GM19240 (cell line): ENCODE measurements at regions not wholly inside any gene's neighbourhood (a gene's known extent, or its start where the extent isn't known, plus 50 kb on each side); places are given as distances from the start of the nearest gene placed in this dataset.
"Not testable (repeated sequence)": the region's sequence is repeated elsewhere in the genome, so short reads cannot be mapped to it uniquely, and the experiment has no call there.

Experiments used
- DNase-seq: peaks from one replicate; pipeline ENCODE4 v3.0.0; 2011; ENCODE audit warnings: low spot score; ENCODE audit not compliant: insufficient read length

DNA sequence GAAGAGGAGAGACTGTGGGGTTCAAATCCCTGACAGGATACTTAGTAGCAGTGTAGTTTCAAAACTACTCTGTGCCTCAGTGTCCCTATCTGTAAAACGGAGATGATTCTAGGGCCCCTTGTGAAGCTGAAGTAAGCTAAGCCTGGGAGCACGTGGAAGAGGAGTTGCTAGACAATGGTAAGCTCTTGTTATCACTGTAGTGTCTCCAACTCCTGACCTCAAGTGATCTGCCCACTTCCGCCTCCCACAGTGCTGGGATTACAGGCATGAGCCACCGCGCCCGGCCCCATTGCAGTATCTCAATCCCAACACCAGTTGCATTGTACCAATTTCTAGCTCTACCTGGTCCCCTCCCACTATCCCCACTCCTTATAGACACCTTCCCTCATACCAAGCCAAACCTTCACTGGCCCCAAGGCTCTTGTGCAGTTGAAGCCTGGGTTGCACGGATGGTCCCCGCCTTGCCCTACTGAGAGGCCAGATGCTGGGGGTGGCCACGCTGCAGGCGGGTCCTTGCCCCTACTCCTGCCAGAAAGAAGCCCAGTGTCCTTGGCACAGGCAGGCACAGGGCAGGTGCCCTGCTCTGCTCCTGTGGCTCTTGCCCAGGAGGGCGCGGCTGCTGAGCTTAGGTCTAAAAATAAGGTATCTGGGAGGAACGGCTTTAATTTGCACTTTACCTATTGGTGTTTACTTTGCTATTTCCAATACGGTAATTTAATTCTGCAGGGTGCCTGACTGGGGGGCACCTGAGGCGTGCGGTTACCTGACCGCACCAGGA lies 118.1 kb downstream of the VEGFA start:
- DNase-seq, result no peak

GRCh38 chr6:43887340-43887858 lies 117.4 kb downstream of the VEGFA start:
- no peak for DNase-seq

- no peak for DNase-seq
These were observed 116.8 kb downstream of the VEGFA start for GRCh38 chr6:43886717-43887339.

- no peak for DNase-seq
These were observed 116.1 kb downstream of the VEGFA start for GRCh38 chr6:43886067-43886461.

DNA sequence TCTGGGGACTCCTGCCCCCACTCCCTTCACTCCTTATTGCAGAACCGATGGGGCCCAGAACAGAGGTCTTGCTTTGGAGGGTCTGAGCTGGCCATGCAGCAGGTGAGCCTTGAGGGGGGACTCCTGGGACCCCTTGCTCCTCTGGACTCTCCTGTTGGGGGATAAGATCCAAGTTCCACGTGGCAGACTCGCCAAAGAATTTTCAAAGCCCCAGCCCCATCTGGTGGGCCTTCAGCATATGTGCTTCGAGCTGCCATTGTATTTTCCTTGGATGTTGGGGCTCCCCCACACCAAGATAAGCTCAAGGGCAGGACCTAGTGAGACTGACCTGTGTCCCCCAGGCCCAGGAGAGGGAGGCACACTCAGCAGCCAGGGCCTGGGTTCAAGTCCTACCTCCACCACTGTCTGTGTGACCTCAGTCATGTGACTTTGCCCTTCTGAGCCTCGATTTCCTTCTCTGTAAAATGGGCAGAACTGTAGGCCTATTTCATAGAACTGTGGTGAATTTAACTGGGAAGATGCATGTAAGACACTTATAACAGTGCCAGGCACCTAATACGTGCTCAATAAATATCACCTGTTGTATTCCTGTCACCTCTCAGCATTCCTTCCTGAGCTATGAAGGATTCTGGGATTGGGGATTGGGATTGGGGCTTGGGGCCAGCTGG lies 115.5 kb downstream of the VEGFA start:
- no peak for DNase-seq

DNA sequence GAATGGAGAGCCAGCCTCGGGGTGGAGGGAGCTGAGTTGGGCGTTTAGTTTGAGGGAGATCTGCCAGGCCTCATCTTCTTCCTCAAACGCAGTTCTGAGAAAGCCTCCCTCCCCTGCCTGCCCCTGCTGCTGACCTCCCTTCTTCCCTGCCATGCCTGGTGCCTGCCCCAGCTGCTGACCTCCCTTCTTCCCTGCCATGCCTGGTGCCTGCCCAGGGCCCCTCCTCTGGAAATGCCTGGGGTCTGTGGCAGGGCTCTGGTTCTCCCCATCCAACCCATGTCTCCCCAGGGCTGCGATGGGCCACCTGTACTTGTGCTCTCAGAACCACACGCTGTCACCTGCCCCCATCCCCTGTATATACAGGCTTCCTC lies 114.6 kb downstream of the VEGFA start:
- no peak for DNase-seq

DNA sequence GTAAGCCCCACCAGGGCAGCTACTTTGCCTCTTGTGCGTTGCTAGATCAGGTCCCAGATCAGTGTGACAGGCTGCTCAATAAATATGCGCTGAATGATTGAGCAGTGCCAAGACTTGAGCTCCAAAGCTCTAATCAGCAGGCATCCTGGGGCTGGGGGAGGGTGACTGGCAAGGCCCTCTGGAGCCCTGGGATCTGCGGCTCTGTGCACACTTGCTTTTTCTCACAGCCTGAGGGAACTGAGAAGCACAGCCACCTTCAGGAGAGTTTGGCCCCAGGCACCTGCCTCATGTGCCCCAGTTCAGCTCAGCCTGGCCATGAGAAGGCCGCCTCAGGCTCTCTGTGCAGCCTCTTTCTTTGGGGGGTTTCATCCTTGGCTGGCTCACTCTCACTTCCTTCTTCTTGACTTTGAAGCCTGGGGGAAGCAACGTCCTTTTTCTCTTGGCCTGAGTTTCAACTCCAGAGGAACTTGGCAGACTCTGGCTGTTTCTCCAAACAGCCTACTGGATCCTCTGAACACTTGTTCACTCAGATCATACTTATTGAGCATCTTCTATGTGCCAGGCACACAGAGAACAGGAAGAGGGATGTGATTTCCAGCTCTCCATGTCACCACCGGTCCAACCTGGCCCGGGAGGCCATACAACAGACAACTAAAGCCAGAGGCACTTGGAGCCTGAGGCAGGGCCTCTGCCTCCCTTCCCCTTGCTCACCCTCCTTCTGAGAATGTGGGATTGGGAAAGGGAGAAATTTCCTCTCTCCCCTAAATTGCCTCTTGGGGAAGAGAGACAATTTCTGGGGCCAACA lies 114.0 kb downstream of the VEGFA start:
- peak; percentile 41 for DNase-seq

DNA sequence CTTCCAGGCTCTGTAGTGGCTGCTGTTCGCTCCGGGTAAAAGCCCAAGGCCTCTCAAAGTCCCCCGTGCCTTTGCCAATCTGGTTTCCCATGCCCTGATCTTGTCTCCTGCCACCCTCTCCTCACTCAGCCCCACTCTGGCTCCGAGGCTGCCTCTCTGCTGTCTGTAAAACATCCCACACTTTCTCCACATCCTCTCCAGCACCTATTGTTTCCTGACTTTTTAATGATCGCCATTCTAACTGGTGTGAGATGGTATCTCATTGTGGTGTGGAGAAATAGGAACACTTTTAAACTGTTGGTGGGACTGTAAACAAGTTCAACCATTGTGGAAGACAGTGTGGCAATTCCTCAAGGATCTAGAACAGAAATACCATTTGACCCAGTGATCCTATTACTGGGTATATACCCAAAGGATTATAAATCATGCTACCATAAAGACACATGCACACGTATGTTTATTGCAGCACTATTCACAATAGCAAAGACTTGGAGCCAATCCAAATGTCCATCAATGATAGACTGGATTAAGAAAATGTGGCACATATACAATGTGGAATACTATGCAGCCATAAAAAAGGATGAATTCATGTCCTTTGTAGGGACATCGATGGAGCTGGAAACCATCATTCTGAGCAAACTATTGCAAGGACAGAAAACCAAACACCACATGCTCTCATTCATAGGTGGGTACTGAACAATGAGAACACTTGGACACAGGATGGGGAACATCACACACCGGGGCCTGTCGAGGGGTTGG lies 112.9 kb downstream of the VEGFA start:
- DNase-seq, result not testable (repeated sequence)

- no peak for DNase-seq
These were observed 110.5 kb downstream of the VEGFA start for GRCh38 chr6:43880236-43881137.

- no peak for DNase-seq
These were observed 109.7 kb downstream of the VEGFA start for GRCh38 chr6:43879722-43880121.

DNA sequence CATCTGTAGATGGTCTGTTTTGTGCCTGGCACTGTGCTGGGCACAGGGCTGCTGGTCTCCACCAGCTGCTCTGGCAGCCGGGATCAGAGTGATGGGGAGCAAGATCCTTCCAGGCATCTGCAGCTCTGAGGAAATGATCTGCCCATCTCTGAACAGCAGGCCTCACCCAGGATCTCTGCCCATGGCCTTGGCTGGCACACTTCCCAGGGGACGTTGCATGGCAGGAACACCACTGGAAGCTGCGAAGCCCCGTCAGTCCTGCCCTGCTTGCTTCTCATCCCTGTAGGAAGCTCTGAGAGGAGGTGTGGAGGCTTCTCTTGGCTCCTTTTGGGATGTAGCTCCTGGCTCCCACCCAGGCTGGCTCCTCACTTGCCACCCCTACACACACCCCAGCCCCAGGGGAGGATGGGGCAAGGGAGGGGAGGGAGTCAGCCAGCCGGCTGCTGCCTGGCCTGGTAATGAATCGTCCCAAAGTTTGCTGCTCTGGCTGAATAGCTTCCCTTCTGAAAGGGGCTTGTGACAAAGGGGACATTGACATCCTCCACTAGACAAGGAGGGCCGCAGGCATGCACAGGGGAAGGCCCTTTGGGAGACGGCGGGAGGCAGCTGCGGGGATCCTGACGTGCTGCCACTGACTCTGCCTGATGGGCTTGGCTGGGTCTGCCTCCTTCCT lies 108.9 kb downstream of the VEGFA start:
- DNase-seq, result no peak

- no peak for DNase-seq
These were observed 108.2 kb downstream of the VEGFA start for GRCh38 chr6:43878127-43878634.

DNA sequence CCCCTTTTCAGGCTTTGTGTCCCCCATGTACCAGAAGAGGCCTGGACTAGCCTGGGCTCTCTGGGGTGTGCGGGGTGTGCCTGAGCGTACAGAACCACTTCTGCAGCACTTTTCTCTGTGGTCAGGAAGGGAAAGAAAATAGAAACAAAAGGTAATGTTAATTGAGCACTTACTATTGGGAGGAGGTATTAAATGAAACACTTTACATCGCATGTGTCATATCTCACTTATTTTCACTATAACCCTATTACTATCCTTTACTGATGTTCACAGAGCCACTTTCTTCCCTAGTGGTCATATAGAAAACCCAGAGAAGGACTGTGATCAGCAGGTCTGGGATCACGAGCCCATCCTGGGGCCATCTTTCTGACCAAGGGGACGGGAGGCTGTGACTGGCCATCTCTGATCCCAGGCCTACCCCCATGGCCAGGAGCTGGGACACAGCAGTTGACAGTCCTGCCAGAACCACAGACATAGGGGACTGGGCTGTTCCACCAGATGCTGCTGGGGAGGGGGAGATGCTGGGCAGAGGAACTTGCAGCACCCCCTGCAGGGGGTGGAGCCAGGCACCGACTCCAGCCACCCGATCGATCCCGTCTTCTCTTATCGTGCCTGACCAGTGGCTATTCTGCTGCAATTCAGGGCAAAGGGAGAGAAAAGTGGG lies 107.6 kb downstream of the VEGFA start:
- no peak for DNase-seq

- no peak for DNase-seq
These were observed 107.0 kb downstream of the VEGFA start for GRCh38 chr6:43877036-43877435.

GRCh38 chr6:43876602-43877001 lies 106.6 kb downstream of the VEGFA start:
- DNase-seq, result no peak

DNA sequence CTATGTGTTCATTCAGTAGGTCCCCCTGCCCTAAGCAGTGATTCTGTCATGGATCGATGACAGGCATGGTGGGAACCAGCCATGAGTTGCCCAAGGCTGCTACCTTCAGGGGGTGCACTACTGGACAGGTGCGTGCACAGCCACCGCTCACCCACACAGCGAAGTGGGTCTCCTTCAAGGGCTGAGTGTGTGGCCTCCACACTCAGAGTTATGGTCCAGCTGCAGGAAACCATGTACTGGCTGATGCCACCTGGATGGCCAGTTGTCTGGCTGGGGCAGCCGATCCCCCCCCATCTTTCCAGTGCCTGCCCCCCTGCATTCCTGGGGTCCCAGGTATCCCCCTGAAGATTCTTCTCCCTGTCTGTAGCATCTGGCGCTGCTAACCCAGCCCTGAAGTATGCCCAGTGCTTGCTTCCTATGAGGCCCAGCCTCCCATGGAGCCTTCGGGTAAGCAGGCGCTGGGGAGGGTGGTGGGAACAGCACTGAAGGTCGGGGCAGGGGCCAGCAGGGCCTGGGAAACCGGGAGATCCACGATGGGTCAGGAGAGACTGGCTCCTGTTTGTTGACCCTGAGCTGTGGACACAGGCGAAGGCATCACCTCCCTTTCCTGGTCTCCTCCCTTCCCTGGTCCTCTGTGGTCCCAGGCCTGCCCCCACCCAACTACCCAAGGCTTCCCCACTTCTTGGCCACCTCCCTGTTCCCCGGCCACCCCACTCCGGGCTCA lies 106.0 kb downstream of the VEGFA start:
- no peak for DNase-seq

GRCh38 chr6:43874814-43875590 lies 105.0 kb downstream of the VEGFA start:
- DNase-seq, result no peak
